ENCODE measurements at regions not wholly inside any gene's neighbourhood (a gene's known extent, or its start where the extent isn't known, plus 50 kb on each side); places are given as distances from the start of the nearest gene placed in this dataset.

DNA sequence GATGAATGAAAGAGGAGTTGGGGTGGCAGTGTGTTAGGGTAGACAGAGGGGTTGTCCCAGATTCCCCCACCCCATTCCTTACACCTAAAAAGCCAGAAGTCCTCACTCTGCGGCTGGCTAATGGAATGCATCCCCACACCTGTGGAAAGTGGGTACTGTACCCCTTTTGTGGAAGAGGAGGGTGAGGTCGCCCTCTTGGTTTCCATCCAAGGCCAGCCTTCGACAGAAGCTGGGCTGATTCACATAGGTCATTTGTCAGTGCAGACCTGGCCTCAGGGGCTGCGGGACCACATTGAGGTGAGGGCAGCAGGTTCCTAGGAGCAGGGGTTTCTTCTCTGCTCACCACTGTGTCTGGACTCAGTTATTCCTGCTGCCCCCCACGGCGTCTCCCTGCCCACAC, 671.6 kb downstream of the MATN1 start:
- no peak for DNase-seq (ENCODE audit: low spot score)

DNA sequence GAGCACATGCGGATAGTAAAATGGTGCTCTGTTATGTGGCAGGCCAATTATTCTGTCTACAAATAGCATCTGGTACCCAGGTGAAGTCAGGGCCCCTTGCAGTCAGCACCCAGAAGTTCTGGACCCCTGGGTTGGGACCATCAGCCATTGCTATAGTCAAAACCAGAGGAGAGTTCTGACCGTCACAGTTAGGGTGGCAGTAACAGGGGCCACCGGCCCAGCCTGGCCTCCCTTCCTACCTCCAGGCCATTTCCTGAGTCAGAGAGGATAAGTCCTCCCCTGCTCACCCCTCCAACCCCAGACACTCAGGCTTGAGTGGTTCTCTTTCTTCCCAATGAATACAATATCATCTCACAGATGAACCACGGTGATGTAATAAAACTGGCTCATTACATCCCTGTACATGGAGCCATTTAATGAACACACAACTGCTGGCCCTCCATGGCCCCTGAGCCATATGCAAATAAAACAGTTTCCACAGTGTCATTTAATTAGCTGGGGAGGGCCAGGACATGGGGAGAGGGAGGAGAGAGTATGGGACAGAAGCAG, 673.6 kb downstream of the MATN1 start:
- DNase-seq (ENCODE audit: low spot score): no peak

DNA sequence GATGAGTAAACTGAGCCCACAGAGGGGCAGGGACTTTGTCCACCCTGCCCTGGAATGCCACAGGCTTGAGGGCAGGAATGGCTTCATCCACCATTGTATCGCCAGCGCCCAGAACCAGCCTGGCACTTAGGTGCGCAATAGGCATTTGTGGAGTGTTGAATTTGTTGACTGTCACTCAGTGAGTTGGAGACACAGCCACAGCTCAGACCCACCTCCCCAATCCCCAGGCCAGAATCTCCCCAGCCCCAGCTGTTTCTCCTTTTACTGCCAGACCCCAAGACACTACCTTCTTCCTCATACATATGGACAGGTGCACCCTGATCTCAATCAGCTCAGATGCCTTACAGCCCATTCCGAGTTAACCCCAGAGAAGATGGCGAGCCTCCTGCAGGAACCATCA, 674.5 kb downstream of the MATN1 start:
- DNase-seq (ENCODE audit: low spot score): no peak

DNA sequence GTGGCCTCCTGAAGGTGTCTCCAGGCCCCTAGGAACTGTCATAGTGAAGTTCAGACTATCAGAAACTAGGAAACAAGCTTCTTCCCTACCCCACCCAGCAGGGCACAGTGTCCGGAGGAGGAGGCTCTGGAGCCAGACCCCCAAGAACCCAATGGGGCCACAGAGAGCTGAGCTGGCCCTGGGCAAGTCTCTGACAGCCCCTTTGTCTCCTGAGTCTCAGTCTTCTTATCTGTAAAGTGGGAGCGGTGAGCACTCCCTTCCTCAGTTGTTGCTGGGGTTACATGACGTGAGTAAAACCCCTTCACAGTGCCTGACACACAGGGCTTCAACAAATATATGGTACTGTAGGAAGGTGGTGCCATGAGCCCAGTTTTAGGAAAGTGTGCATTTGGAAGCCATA, 675.8 kb downstream of the MATN1 start:
- no peak for DNase-seq (ENCODE audit: low spot score)

DNA sequence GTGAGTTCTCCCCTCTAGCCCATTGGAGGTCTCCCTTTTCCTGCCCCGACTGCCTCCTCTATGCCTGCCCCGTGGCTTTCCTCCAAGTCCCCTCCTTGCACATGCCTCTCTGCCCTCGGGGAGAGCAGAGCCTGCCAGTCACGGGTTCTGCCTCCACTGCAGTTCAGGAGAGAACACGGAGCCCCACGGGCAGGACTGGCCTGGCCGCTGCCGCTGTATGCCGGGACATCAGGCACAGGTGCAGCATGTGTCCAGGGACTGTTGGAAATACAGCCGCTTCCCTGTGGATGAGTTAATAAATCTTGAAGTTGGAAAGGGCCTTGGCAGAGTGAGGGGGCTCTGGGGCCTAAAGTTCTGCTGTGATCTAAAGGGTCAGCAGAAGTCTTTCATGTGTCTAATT, 676.6 kb downstream of the MATN1 start:
- DNase-seq (ENCODE audit: low spot score): no peak

DNA sequence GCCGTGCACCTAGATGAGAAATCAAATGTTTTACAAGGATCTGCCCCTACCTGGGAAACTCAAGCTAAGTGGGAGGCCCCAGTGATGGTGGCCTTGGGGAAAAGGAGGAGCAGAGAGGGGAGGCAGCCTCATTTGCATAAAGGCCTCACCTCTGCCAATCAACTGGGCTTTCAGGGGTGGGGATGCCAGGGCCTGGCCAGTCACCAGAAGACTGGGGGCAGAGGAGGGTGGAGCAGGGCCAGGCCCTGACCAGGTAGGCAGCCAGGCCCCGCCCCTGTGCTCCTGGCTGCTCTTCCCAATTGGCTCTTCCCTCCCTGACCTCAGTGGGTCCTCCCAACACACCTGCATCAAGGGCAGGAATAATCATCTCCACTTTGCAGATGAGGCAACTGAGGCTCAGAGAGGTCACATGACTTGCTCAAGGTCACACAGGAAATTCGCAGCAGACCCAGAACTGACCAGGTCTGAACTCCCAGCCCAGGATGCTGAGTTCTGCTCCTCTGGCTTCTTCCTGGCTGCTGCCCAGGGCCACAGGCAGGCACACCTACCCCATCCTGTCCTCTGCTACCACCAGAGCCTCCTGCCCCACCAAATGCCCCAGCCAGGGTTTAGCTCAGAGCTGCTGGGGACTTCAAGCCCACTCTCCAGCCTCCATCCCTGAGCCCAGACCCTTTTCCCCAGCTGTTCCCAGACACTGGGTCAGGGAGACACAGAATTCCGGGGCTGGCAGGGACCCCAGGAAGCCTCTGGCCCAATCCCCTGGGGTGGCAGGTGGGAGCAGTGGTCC, 677.9 kb downstream of the MATN1 start:
- DNase-seq (ENCODE audit: low spot score): no peak

DNA sequence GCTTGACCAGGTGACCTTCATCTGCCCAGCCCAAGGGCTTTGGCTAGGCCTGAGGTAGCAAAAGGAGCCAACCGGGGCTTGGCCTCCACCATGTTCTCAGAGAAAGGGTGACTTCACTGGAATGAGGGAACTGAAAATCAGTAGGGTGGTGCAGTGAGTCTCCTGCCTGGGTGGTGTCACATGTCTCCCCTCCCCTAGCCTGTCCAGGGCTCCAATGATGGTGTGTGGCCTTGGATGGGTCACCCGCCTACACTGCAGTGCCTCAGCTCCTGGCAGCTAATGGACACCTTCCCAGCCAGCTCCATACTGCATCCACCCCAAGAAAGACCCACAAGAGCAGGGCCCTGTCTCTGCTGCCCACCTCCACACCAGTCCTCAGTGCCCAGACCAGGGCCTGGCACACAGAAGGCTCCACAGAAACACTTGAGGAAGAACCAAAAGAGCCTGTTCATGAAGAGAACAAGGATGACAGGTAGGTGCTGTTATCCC, 678.7 kb downstream of the MATN1 start:
- DNase-seq (ENCODE audit: low spot score): no peak

DNA sequence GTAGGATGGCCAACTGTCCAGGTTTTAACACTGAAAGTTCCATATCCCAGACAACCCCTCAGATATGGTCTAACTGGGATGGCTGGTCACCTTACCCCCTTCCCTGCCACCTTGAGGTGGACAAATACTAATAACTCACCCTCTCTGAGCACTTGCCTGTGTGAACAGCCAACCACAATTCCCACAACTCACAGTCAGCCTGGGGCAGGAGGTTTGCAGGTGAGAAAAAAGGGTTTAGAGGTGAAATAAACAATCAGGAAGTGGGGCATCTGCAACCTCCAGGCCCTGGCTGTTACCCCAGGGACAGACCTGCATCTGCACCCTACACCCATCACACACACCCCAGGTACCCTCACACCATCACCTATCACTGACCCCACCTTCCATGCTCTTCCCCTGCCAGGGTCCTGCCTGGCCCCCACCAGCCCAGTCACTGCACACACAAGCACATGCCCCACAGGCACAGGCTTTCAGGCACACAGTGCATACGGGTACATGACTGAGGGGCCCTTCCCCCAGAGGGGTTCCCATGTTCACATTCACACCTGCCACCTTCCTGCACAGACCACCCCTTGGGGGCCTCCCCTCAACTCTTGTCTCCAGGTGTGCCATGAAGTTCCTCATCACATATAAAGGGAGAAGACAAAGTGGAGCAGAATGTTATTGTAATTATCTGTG, 679.5 kb downstream of the MATN1 start:
- no peak for DNase-seq (ENCODE audit: low spot score)

DNA sequence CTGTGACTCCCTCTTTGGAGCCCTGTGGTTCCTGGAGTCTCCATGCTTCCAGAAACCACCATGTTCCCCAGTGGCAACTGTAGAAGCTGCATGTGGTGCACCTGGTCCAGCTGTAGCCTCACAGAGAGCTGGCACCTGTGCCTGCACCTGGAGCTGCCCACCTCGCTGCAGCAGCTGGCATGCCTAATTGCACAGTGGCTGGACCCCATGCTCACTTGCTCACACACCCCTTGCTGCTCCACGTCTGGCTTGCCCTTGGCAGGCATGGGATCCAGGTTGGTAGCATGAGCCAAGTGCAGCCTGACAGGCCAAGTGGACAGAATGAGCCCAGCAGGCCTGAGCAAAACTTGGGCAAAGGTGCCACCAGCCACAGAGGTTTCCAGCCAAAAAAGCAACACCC, 680.1 kb downstream of the MATN1 start:
- no peak for DNase-seq (ENCODE audit: low spot score)

DNA sequence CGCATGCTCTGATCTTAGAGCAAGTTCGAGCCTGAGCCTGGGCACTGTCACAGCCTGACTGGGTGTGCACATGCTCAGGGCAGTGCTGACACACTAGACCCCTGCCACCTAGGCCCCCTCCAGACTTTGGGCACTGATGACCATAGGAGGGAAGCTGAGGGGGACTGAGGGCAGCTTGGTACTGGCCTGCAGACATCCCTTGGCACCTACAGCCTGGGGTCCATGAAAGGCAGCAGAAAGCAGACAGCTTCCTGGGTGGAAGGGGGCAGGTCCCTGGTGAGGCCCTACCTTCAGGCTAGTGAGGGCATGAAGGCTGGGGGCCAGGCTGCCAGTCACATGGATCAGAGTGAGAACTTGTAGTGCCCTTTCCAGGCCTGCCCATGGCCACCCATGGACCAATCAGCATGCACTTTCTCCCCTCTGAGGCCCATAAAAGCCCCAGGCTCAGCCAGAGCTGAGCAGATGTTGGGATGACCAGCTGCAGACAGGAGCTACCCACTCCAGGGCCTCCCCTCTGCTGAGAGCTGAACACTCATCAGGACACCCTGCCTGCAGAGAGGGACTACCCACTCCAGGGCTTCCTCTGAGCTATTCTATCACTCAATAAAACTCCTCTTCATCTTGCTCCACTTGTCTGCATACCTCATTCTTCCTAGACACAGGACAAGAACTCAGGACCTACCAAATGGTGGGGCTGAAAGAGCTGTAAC, 680.8 kb downstream of the MATN1 start:
- DNase-seq (ENCODE audit: low spot score): no peak

DNA sequence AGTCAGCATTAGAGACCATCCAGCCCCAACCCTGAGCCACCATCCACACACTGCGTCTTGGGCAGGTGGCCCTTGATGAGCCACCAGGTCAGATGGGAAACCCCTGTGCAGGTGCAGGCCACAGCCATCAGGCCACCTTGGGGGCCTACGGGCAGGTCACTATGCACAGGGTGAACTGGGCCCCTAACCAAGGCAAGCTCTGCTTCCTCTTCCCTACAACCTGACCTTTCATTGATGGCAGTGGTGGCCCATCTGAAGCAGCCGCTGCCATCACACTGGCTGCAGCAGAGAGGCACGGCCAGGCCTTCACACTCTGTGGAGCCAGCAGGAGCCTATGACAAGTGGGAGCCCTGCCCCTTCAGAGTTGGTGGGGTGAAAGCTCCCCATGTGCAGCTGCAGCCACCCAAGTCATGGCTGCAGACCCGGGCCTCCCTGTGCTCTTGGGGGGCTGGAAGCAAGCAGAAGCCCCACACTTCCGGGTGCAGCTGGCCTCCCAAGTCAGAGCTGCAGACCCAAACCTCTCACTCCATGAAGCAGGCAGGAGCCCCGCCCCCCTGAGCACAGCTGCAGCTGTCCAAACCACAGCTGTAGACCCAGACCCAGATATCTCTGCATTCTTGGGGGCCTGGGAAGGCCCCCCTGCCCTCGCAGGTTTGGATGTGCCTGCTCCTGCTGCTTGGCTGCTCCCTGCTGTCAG, 681.5 kb downstream of the MATN1 start:
- no peak for DNase-seq (ENCODE audit: low spot score)

DNA sequence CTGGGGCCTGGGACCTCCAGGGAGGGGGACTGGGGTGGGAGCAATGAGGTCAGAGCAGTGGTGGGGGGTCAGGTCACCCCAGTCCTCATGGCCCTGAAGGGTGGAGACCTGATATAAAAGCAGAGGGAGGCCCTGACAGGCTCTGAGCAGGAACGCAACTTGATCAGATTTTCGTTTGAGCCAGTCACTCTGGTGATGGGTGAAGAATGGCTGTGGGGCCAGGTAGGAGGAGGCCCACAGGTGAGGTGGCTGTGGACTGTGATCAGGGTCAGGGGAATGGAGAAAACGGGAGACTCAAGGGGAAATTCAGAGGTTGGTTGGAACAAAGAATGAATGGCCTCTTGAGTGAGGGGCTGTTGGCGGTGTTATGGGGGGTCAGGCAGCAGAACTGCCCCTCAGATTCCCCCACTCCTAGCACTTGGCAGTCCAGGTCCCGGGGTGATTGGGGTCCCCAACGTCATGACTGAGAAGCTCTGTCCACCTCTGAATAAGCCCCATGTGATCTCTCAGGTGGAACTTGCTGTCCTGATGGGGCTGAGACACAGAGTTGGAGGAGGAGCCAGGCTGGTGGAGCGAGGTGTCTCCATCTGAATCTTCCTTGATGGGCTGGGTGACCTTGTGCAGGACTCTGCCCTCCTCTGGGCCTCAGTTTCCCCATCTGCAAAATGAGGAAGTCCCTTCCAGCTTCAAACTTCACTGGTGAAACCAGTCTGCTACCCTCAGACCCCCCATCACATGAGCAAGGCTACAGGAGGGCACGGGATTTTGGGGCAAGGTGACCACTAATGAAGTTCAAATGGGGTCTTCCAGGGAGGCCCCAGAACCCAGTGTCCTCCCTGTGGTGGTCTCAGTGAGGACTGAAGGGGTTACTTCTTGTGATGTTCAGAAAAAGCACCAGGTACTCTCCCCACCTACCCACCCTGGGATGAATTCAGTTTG, 683.0 kb downstream of the MATN1 start:
- DNase-seq (ENCODE audit: low spot score): no peak

DNA sequence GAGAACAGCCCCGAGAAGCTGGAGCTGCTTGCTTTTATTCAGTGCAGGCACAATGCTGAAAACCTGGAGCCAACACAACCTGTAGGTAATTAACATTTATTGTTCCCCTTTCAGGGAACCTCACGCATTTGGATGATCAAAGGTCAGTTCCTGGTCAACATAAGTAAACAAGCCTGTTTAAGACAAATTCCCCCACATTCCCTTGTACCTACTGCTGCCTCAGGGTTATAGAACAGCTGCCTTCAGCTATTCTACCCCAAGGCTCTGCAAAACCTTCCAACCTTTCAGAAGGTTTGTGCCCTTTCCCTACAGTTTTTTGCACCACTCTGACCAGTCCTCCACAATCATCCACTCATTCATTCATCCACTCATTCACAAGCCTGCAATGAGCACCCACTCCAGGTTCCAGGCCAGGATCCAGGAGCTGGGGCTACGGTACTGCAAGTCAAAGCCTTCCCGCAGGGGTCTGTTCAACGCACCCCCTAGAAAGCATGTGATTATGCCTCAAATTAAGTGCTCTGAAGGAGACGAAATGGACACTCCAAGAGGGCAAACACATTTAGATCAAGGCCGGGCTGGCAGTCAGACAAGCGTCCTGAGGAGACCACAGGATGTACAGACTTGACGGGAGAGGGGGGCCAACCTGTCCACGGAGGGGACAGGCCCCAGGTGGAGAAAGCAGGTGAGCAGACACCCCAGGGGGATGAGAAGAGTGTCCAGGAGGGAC, 683.9 kb downstream of the MATN1 start:
- no peak for DNase-seq (ENCODE audit: low spot score)

DNA sequence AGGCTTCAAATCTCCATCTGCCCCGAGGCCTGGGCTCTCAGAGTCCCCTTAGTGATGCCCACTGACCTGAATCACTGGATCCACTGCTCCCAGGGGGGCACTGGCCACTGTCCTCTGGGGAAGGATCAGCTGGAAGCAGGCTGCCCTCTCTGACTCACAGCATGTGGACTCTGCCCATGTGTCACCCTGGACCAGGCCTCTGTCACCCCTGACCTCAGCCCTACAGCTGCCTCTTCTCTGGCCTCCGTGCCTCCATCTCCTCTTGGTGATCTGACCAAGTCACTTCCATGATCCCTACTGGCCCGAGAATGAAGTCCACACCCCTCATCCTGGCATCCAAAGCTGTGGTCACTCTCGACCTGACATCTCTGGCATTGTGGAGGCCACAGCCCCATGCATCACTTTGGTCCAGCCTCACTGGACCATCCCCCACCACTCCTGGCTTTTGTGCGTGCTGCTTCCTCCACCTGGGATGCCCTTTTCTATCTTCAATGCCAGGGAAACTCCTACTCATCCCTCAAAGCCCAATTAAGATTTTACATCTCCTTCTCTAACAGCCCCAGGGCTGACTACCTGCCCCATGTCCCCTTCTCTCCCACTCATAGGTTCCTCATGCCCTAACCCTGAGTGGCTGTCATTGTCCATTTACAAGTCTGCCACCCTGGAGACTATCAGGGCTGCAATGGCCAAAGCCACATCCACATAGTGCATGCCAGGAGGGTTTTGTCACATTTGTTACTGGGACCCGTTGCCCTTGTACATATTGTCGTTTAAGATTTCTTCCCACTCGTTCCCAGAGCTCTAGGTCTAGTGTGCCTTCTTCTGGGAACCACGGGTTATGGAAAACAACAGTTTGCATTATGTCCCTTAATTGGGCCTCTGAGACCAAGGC, 685.0 kb downstream of the MATN1 start:
- DNase-seq (ENCODE audit: low spot score): no peak

DNA sequence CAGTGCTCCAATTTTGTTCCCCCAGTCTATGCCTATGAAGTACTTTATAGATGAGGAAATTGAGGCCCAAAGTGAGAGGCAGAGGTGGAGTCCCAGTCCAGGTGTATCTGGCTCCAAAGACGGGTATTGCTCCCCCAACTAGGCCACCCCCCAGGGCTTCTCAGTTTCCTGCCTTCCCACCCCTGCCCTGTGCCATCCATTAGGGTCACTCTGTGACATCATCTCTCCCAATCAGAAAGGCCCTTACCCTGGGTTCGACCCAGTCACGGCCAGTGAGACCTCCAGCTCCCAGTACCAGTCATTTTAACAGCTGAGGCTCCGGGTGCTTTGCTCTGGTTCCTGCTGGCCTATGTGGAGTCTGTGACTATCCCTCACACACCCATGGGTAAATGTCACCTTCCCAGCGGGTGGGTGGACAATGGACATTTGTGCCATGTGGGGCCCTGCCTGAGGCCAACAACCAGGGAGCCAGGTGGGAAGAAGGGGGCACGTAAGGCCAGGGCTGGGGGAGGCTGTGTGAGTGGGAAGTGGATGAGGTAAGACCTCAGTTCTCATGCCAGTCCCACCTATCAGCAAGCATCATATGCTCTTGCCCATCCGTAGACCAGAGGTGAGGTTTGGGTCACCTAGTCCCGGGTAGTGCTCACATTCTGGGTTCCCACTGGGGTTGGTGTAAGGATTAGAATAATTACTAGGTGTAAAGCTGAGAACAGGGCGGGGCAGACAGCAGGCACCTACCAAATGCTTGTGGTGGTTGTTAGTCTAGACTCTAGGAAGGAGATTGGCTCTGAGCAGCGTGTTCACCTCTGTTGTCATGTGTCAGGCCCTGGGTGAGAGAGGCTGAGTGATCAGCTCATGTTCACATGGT, 685.9 kb downstream of the MATN1 start:
- DNase-seq (ENCODE audit: low spot score): no peak

DNA sequence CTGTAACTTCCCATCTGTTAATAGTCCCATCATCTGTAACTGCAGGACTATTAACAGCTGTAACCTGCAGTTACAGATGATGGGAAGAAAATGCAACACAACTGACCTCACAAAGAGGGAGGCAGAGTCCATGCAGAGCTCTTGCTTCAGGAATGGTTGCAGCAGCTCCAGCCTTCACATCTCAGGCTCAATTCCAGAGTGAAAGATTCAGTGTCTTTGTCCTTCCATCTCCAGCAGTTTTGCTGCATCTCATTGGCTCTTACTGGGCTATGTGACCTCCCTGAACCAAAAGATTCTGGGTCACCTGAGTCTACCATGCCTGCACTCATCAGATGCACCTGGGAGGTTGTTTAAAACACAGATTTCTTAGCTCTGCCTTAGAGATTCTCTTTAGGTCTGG, 686.7 kb downstream of the MATN1 start:
- DNase-seq (ENCODE audit: low spot score): no peak

DNA sequence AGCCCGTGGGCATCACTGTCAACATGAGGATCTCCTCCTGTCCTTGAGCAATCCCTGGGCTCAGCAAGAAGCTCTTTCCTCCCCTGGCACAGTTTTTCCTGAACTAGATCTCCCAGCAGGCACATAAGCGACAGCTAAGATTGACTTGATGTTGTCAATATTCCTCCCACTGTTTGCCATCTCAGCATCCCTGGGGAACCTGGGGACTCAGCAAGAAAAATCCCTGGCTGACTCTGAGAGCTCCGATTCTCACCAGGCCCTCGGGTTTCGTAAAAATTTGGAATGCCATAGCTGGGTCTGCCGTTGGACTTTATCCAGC, 687.2 kb downstream of the MATN1 start:
- no peak for DNase-seq (ENCODE audit: low spot score)

DNA sequence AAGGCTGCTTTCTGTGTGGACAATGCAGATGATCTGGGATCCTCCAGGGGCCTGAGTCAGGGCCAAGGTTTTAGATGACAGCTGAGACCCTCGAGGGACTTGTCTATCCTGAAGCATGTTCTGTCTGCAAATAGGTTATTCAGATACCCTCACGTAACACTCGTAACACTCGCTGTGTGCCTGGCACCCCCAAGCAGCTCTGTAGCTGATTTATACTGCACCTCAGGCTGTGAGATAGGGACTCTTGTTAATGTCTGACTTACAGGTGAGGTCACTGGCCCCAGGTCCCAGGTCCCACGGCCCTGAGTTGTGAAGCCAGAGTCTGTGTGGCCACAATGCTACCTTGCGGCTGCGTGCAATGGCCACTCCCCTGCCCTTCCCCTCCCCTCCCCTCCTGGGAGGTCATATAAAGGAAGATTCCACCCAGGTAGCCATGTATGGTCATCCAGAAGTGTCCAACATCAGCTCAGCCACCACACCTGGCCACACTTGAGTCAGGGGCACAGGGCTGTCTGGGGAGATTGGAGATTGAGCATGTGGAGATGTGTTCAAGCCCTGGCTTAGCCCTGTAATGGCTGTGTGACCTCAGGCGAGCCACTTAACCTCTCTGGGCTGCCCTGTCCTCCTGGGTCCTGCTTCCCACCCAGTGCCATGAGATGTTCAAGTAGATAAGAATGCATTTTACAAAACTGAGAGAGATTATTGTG, 687.7 kb downstream of the MATN1 start:
- DNase-seq (ENCODE audit: low spot score): no peak
